SK-N-SH (cell line): ENCODE measurements at regions not wholly inside any gene's neighbourhood (a gene's known extent, or its start where the extent isn't known, plus 50 kb on each side); places are given as distances from the start of the nearest gene placed in this dataset.
A peak's percentile ranks its signal among the peaks of the same experiment; 100 is the strongest.

Source experiments
- CTCF ChIA-PET: fragments of 300-600, 350-600 bp; formaldehyde crosslinking; extraction: SDS; loops from one replicate; lab custom pipeline; 2021; lab: Yijun Ruan, JAX
- POLR2A ChIA-PET: fragments of 350-600 bp; sonication (Branson Sonifier 250); formaldehyde crosslinking; extraction: SDS; loops from one replicate; lab custom pipeline; 2020; ENCODE audit warnings: antibody characterized with exemption, inconsistent platforms; lab: Yijun Ruan, JAX
- DNase-seq: peaks from one replicate; pipeline ENCODE4 v3.0.0; 2012
- H2AFZ ChIP-seq: fragments of 200-600 bp; sonication (generic); 2 replicates; pipeline ENCODE4 v1.8.1; 2016; ENCODE audit warnings: antibody characterized with exemption, mild to moderate bottlenecking, low read depth
- H3F3A ChIP-seq: fragments of 200-600 bp; sonication (generic); replicated peaks from 2 replicates; pipeline ENCODE3; 2016; ENCODE audit warnings: antibody characterized with exemption, mild to moderate bottlenecking; ENCODE audit not compliant: insufficient read depth
- H3K27ac ChIP-seq, 2 experiments: fragments of 200-500 bp in 1 of 2; fragments of 200-600 bp in 1 of 2; sonication (Bioruptor generic) in 1 of 2; sonication (generic), shearing (Covaris generic) in 1 of 2; 2 replicates each; pipeline versions ENCODE4 v1.5.1 to v1.6.1; 2014 to 2016; ENCODE audit warnings: low read depth in 2 of 2, inconsistent platforms in 1 of 2, low read length in 1 of 2, mild to moderate bottlenecking in 1 of 2, mixed read lengths in 1 of 2
- H3K27me3 ChIP-seq: fragments of 200-600 bp; sonication (generic), shearing (Covaris generic); 2 replicates; pipeline ENCODE4 v1.6.1; 2016; ENCODE audit warnings: mixed run types; ENCODE audit not compliant: insufficient read depth
- H3K36me3 ChIP-seq, 2 experiments: fragments of 200-500 bp in 1 of 2; fragments of 200-600 bp in 1 of 2; sonication (Bioruptor generic) in 1 of 2; sonication (generic) in 1 of 2; replicated peaks in 1 of 2; 2 replicates each; pipeline versions ENCODE3 to v1.5.1; 2014 to 2016; ENCODE audit warnings: low read length in 1 of 2, mild to moderate bottlenecking in 1 of 2; ENCODE audit not compliant: insufficient read depth in 2 of 2, control insufficient read depth in 1 of 2
- H3K4me1 ChIP-seq, 2 experiments: fragments of 200-500 bp in 1 of 2; fragments of 200-600 bp in 1 of 2; sonication (Bioruptor generic) in 1 of 2; sonication (generic), shearing (Covaris generic) in 1 of 2; 2 replicates each; pipeline versions ENCODE4 v1.5.1 to v1.6.1; 2014 to 2016; ENCODE audit warnings: low read depth in 1 of 2, low read length in 1 of 2, mixed run types in 1 of 2; ENCODE audit not compliant: insufficient read depth in 2 of 2, control insufficient read depth in 1 of 2
- H3K4me2 ChIP-seq: fragments of 200-600 bp; sonication (generic), shearing (Covaris generic); 2 replicates; pipeline ENCODE4 v1.6.1; 2017; ENCODE audit warnings: mixed run types
- H3K4me3 ChIP-seq, 2 experiments: fragments of 200-500 bp in 1 of 2; fragments of 200-600 bp in 1 of 2; sonication (Bioruptor generic) in 1 of 2; sonication (generic), shearing (Covaris generic) in 1 of 2; 2 replicates each; pipeline versions ENCODE4 v1.5.1 to v1.8.1; 2014 to 2016; ENCODE audit warnings: low read depth in 2 of 2, inconsistent platforms in 1 of 2, low read length in 1 of 2, mild to moderate bottlenecking in 1 of 2, mixed read lengths in 1 of 2, moderate library complexity in 1 of 2
- H3K79me2 ChIP-seq: fragments of 200-600 bp; sonication (generic); 2 replicates; pipeline ENCODE4 v1.8.1; 2017; ENCODE audit warnings: mild to moderate bottlenecking; ENCODE audit not compliant: insufficient read depth
- H3K9ac ChIP-seq: fragments of 200-600 bp; sonication (generic); 2 replicates; pipeline ENCODE4 v1.6.1; 2017; ENCODE audit warnings: mixed run types
- H3K9me2 ChIP-seq: fragments of 200-600 bp; sonication (generic); 2 replicates; pipeline ENCODE4 v1.6.1; 2017; ENCODE audit warnings: mixed run types
- H3K9me3 ChIP-seq: fragments of 200-600 bp; sonication (generic); 2 replicates; pipeline ENCODE4 v1.6.1; 2017; ENCODE audit warnings: mixed run types, mild to moderate bottlenecking, moderate library complexity
- H4K20me1 ChIP-seq: fragments of 200-600 bp; sonication (generic); 2 replicates; pipeline ENCODE4 v1.6.1; 2017; ENCODE audit warnings: mild to moderate bottlenecking, mixed run types; ENCODE audit not compliant: insufficient read depth
- CHD2 ChIP-seq: fragments of 150-350 bp; IDR thresholded peaks from 2 replicates; pipeline ENCODE4 v1.6.1; 2018; ENCODE audit warnings: low read length; ENCODE audit not compliant: partially characterized antibody
- ELF1 ChIP-seq: IDR thresholded peaks from 2 replicates; pipeline ENCODE4 v1.4.0; 2012
- EP300 ChIP-seq, 2 experiments: IDR thresholded peaks; 2 replicates each; pipeline versions ENCODE4 v1.4.0 to v1.6.1; 2012; ENCODE audit warnings: borderline replicate concordance in 1 of 2, low read depth in 1 of 2, low read length in 1 of 2
- FOSL2 ChIP-seq: IDR thresholded peaks from 2 replicates; pipeline ENCODE4 v1.4.0; 2012; ENCODE audit warnings: low read depth, mild to moderate bottlenecking, moderate library complexity, borderline replicate concordance
- GABPA ChIP-seq: IDR thresholded peaks from 2 replicates; pipeline ENCODE4 v1.4.0; 2012; ENCODE audit warnings: low read depth, mild to moderate bottlenecking
- JUND ChIP-seq: IDR thresholded peaks from 2 replicates; pipeline ENCODE4 v1.4.0; 2012
- MEF2A ChIP-seq: IDR thresholded peaks from 2 replicates; pipeline ENCODE4 v1.4.0; 2012; ENCODE audit warnings: low read depth, borderline replicate concordance
- NFIC ChIP-seq: IDR thresholded peaks from 2 replicates; pipeline ENCODE4 v1.4.0; 2012; ENCODE audit warnings: borderline replicate concordance
- POLR2AphosphoS5 ChIP-seq: IDR thresholded peaks from 2 replicates; pipeline ENCODE4 v1.6.1; 2012; ENCODE audit warnings: low read depth, low read length
- RCOR1 ChIP-seq: fragments of 150-350 bp; IDR thresholded peaks from 2 replicates; pipeline ENCODE4 v1.6.1; 2017; ENCODE audit warnings: antibody characterized with exemption, low read length
- REST ChIP-seq: IDR thresholded peaks from 2 replicates; pipeline ENCODE4 v1.6.1; 2012; ENCODE audit warnings: mild to moderate bottlenecking, low read depth, low read length, moderate library complexity
- SMC3 ChIP-seq: IDR thresholded peaks from 2 replicates; pipeline ENCODE4 v1.6.1; 2012; ENCODE audit warnings: low read depth, low read length, improper control_type of control experiment
- TCF12 ChIP-seq: IDR thresholded peaks from 2 replicates; pipeline ENCODE4 v1.4.0; 2012
- TEAD4 ChIP-seq: IDR thresholded peaks from 2 replicates; pipeline ENCODE4 v1.4.0; 2012; ENCODE audit warnings: mild to moderate bottlenecking, borderline replicate concordance; ENCODE audit not compliant: insufficient read depth
- ZBTB33 ChIP-seq: IDR thresholded peaks from 2 replicates; pipeline ENCODE4 v1.4.0; 2012; ENCODE audit warnings: low read depth, borderline replicate concordance
- WGBS: methylation state at CpG from one replicate; pipeline ENCODE4 v1.1.6; 2017; ENCODE audit warnings: low lambda C conversion rate; 5-methylcytosine and 5-hydroxymethylcytosine counted together
- TF ChIP-seq, protein P1 (sequence below): IDR thresholded peaks from 2 replicates; pipeline ENCODE4 v1.4.0; 2012; ENCODE audit warnings: low read depth, borderline replicate concordance
- TF ChIP-seq, protein P2 (sequence below): IDR thresholded peaks from 2 replicates; pipeline ENCODE4; 2012

GRCh38 chr20:57991211-57991881 is 237.1 kb downstream of the ANKRD60 start:
- peak overlapping the region; percentile 65 to 72 for H3K27ac ChIP-seq
- no peaks in the 10 kb centered on the region for H3K9me3 ChIP-seq
- peak overlapping the region; percentile 19; the same call in 1 of the 2 replicates for H3K9ac ChIP-seq
- H3F3A ChIP-seq: peaks cover 13% of the 10 kb centered on the region
- no peaks in the 10 kb centered on the region for H4K20me1 ChIP-seq
- 49% methylated on average over 13 of the region's 14 CpGs for WGBS
- POLR2A ChIA-PET: no interaction called here
- H2AFZ ChIP-seq: no peak overlapping the region
- H3K4me2 ChIP-seq: peak overlapping the region; percentile 33; the same call in 1 of the 2 replicates
- no peaks in the 10 kb centered on the region for H3K27me3 ChIP-seq
- no peak overlapping the region for H3K4me3 ChIP-seq
- CTCF ChIA-PET: interaction anchor here (0.9 to 1.5 kb wide), 3 partner anchors 11 to 96 kb away, joined by 3 to 5 read pairs (median 3); no protein-coding TSS in a partner anchor
- no peaks in the 10 kb centered on the region for H3K36me3 ChIP-seq
- TF ChIP-seq, protein P1, sequence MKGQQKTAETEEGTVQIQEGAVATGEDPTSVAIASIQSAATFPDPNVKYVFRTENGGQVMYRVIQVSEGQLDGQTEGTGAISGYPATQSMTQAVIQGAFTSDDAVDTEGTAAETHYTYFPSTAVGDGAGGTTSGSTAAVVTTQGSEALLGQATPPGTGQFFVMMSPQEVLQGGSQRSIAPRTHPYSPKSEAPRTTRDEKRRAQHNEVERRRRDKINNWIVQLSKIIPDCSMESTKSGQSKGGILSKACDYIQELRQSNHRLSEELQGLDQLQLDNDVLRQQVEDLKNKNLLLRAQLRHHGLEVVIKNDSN: no peak
- TF ChIP-seq TCF12: peak; percentile 80
- peak; percentile 30; the same call in 1 of the 2 replicates for TF ChIP-seq JUND
- no peak for TF ChIP-seq GABPA
- peak; percentile 6; the same call in 1 of the 2 replicates for TF ChIP-seq FOSL2
- TF ChIP-seq EP300 (IDR thresholded peaks at IDR 0.05; ENCODE audit: borderline replicate concordance in 1 of 2, low read depth in 1 of 2, low read length in 1 of 2): peak in 1 of 2 experiments; percentile 61; a peak in 3 of 4 replicates
- no peak for TF ChIP-seq MEF2A
- no peak for TF ChIP-seq RCOR1
- peak; percentile 4 for TF ChIP-seq NFIC
- peak; percentile 57 for DNase-seq
- H3K9me2 ChIP-seq: no peaks in the 10 kb centered on the region
- peaks cover 4 to 59% of the 10 kb centered on the region in 2 experiments; a peak in 3 of 4 replicates for H3K4me1 ChIP-seq
- no peaks in the 10 kb centered on the region for H3K79me2 ChIP-seq

GRCh38 chr20:57990396-57990987 is 238.0 kb downstream of the ANKRD60 start:
- TF ChIP-seq REST (no peak), POLR2AphosphoS5 (no peak), MEF2A (no peak), NFIC (no peak), CHD2 (no peak), SMC3 (no peak), ZBTB33 (no peak), TEAD4 (no peak), TCF12 (no peak), RCOR1 (no peak), GABPA (no peak), ELF1 (no peak)
- TF ChIP-seq, protein P2, sequence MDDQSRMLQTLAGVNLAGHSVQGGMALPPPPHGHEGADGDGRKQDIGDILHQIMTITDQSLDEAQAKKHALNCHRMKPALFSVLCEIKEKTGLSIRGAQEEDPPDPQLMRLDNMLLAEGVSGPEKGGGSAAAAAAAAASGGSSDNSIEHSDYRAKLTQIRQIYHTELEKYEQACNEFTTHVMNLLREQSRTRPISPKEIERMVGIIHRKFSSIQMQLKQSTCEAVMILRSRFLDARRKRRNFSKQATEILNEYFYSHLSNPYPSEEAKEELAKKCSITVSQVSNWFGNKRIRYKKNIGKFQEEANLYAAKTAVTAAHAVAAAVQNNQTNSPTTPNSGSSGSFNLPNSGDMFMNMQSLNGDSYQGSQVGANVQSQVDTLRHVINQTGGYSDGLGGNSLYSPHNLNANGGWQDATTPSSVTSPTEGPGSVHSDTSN: no peak
- TF ChIP-seq, protein P1: no peak
- peaks cover 4 to 54% of the 10 kb centered on the region in 2 experiments; a peak in 3 of 4 replicates for H3K4me1 ChIP-seq
- no peaks in the 10 kb centered on the region for H3K79me2 ChIP-seq
- no peak overlapping the region for H3K9ac ChIP-seq
- peak overlapping the region; percentile 65 to 72 for H3K27ac ChIP-seq
- no peaks in the 10 kb centered on the region for H3K36me3 ChIP-seq
- H3F3A ChIP-seq: peaks cover 9% of the 10 kb centered on the region
- no peak overlapping the region for H2AFZ ChIP-seq
- H3K4me2 ChIP-seq: no peak overlapping the region
- CTCF ChIA-PET: interaction anchor here (1.0 to 1.5 kb wide), 3 partner anchors 12 to 97 kb away, joined by 3 to 5 read pairs (median 3); no protein-coding TSS in a partner anchor
- no peaks in the 10 kb centered on the region for H3K27me3 ChIP-seq
- WGBS: 52% methylated on average over 8 of the region's 8 CpGs
- H4K20me1 ChIP-seq: no peaks in the 10 kb centered on the region
- no peak overlapping the region for H3K4me3 ChIP-seq
- no peak for DNase-seq
- H3K9me3 ChIP-seq: no peaks in the 10 kb centered on the region
- POLR2A ChIA-PET: no interaction called here
- no peaks in the 10 kb centered on the region for H3K9me2 ChIP-seq
